NCI-H1105 treated with DMSO at 0.1 percent for 48 hours (cell line): ENCODE measurements at regions not wholly inside any gene's neighbourhood (a gene's known extent, or its start where the extent isn't known, plus 50 kb on each side); places are given as distances from the start of the nearest gene placed in this dataset.

Experiments
- DNase-seq: peaks from one replicate; lab custom pipeline; 2025; lab: John Stamatoyannopoulos, UW

GRCh38 chr3:102156426-102156825 lies 278.4 kb upstream of the ZPLD1 start:
- no peak for DNase-seq

DNA sequence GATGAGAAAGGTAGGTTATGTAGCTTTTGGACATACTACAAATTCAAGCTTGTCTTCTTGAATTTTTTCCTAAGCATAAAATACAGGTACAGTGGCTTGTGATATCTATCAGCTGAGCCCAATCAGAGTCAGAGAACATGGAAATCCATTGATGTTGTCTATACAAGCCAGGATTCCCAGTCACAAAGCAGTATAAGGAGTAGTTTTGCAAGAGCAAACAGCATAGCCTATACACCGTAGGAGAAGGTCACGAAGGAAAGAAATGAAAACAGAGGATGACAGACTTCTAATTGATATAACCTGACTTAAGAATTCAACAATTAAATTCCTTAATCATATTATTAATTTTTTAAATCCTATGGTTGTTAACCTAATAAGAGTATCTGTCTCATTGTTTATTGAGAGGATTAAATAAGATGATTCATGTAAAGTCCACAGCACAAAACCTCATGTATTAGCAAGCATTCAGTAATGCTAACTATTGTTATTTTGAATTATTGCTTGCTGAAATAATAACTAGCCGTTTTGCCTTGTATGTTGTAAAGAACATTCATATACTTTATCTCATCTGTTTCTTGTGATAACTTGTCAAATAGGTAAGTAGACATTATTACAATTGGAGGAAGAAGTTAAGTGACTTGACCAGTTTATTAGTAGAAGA lies 276.6 kb upstream of the ZPLD1 start:
- DNase-seq, result no peak

DNA sequence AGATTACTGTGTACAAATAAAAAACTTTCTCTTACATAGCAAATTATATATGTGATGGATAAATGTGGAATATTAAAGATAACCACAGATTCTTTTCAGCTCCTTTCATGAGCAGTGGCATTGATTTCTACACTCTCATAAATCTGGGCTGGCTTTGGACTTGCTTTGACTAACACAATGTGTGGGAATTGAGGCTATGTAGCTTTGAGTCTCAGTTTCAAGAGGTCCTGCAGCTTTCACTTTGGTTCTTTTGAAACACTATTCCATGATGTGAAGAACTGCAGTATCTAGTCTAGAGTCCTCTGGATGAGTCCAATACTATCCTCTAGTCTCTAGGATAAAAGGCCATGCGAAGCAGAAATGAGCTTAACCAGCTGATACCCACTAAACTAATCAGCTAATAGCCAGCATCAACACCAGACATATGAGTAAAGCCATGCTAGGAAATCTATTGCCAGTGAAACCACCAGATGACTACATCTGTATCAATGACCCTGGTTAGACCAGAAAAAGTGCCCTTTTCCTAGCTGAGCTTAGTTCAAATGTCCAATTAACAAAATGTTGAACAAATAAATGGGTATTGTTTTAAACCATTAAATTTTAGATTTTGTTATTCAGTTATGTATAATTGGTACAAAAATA lies 274.9 kb upstream of the ZPLD1 start:
- no peak for DNase-seq

- DNase-seq, result no peak
Measured at GRCh38 chr3:102161384-102162006, 273.3 kb upstream of the ZPLD1 start.

DNA sequence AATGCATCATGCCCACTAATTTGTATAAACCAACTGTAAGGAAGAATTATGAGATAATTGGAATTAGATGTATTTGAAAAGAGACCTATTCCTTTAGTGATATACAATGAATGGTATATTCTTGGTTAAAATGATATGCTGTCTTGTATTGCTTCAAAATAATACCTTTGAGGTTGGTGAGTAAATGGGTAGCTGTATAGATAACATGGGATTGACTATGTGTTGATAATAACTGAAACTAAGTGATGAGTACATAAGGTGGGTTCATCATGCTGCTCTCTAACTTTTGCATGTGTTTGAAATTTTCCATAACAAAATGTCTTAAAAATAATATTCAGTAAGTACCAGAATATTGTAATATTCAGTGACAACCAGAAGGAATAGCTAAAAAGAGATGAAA lies 272.6 kb upstream of the ZPLD1 start:
- DNase-seq, result no peak

DNA sequence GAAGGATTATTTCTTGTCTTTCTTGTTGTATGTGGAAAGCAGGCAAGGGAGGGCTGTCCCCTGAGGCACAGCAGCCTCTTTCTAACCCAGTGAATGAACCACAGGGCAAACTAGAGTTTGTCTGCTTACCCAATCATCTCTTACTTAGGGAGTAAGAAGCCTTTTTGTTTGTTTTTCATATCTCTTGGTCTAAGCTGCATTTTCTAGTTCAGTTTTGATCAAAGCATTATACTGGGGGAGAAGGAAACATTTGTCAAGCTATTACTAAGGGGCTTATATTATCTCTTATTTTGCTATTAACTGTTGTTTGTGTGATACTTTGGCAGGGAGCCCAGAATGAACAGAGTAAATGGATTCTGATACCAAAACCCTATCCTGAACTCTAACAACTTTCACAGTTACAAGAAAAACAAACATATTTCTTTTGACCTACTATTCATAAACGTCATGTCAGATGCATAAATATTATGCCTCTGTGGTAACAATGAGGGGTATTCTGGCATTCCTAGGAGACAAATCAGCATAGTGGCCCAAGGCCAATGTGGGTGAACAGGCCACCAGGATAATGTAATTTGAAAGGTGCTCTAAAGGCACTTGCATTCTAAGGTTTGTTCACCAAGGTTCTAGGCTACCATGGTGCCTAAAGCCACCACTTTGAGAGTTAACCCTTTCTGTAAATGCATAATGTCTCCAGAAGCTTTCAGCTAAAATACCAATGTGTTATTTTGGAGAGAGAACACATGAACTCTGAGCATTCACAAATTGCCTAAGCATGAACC lies 271.6 kb upstream of the ZPLD1 start:
- peak; percentile 69 for DNase-seq

- no peak for DNase-seq
Measured at GRCh38 chr3:102163818-102164154, 271.0 kb upstream of the ZPLD1 start.

- DNase-seq, result no peak
Measured at GRCh38 chr3:102165367-102165766, 269.4 kb upstream of the ZPLD1 start.

DNA sequence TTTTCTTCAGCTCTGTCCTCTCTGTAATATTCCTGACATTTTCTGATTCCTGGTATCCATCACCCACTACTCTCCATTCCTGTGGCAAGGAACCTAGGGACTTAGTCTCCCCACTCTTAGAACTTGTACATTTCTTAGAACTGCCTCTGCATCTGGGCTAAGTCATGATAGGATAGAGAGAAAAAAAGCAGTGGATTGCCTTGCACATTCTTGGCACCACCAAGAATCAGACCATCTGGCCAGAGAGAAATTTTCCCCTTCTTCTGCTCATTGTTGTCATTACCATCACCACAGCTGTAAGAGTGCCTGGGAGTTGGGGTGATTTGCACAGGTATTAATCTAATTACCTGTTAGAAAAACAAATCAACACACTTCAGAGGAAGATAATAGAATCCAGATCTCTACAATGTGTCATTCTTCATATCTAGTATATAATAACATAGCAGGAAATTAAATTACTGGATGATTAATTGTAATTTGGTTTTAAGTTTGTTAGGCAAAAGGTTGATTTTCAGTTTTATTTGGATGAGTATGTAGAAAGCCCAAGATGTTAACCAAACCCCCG lies 264.8 kb upstream of the ZPLD1 start:
- peak; percentile 18 for DNase-seq

DNA sequence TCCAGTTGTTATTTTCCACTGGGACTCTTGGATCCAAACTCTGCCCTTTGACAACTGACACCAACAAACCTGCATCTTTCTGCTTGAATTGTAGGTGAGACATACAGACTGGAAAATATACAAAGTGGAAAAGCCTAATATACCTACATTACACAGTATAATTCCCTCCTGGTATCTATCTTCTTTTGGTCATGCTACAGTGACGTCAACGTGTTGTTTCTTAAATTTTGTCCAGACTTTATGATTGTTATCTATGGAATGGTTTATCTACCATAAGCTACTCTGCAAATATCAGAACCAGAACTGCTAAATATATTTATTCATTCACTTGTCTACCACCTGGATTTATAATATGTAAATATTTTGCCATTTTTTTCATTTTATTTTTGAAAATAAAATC lies 264.3 kb upstream of the ZPLD1 start:
- no peak for DNase-seq

DNA sequence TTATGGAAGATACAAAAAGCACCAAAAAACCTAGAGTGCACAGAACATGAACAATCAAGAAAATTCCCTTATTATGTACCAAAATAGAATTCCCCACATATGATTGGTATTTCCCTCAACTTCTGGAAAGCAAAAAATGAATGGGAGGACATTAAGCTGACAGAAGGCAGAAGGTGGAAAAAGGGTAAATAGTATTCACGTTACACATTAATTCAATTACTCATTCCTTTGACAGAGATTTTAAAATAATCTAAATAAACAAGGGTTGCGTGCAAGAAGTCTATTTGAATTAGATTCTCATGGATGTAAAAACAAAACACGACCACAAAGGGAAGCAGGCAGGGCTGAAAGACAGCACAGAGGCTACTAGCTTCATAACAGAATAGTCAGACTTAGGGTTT lies 260.5 kb upstream of the ZPLD1 start:
- DNase-seq, result no peak

- peak; percentile 77 for DNase-seq
Measured at GRCh38 chr3:102174832-102175374, 259.9 kb upstream of the ZPLD1 start.

GRCh38 chr3:102176333-102177050 lies 258.3 kb upstream of the ZPLD1 start:
- no peak for DNase-seq

GRCh38 chr3:102177075-102177755 lies 257.6 kb upstream of the ZPLD1 start:
- DNase-seq, result no peak

GRCh38 chr3:102178817-102179216 lies 256.0 kb upstream of the ZPLD1 start:
- no peak for DNase-seq

GRCh38 chr3:102179326-102180177 lies 255.3 kb upstream of the ZPLD1 start:
- DNase-seq, result no peak

DNA sequence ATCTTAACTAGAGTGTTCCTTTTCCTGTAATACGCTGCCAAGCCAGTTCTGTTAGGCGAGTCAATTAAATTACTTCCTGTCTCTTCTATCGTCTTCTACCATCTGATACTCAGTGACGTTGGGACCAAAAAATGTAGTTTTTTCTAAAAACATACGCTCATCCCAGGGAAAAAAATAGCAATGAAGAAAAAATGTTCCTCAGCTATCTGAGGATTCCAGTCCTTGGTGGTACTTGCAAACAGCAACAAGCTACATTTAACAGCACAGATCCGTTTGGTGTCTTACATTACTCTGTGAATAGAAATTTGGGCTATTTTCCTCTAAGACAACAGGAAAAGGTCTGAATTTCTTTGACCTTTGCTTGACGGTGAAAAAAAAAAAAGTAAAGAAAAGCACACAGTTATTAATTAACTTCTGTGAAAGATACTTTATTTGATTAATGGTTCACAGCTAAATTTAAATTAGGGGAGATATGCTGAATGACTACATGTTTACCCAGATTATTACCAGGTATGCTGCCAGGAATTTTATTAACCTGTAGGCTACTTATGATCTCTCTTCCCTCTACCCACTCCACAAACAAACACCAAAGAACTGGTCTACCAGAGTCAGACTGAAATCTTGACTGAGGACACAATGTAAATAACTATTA lies 254.4 kb upstream of the ZPLD1 start:
- DNase-seq, result no peak

GRCh38 chr3:102181175-102181920 lies 253.5 kb upstream of the ZPLD1 start:
- DNase-seq, result no peak

GRCh38 chr3:102182162-102182561 lies 252.7 kb upstream of the ZPLD1 start:
- no peak for DNase-seq
